ENCODE measurements at regions not wholly inside any gene's neighbourhood (a gene's known extent, or its start where the extent isn't known, plus 50 kb on each side); places are given as distances from the start of the nearest gene placed in this dataset.

DNA sequence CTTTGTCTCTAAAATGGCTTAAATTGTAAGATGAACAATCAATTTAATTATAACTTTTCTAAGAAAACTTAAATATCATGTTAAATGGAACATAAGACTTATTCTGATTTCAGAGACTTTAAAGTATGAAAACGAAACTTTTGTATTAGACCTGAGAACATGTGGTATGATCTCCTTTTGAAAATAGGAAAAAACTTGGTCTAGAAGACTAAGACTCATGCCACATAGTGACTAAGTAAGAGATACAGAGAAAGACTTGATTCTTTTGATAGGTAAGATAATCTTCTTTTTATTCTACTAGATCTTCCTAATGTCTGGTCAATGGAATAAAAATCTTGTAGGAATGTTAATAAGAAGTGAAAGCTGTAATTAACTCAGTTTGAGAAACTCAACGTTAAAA, 326.3 kb upstream of the GRIA3 start:
- TF ChIP-seq POLR2AphosphoS5 (IDR thresholded peaks at IDR 0.05; ENCODE audit: low read depth, low read length) (no peak), TAF1 (IDR thresholded peaks at IDR 0.05; ENCODE audit: borderline replicate concordance, insufficient read depth, low read length) (no peak), SIN3A (IDR thresholded peaks at IDR 0.05; ENCODE audit: borderline replicate concordance, insufficient read depth, low read length) (no peak)
- TF ChIP-seq, protein P1, sequence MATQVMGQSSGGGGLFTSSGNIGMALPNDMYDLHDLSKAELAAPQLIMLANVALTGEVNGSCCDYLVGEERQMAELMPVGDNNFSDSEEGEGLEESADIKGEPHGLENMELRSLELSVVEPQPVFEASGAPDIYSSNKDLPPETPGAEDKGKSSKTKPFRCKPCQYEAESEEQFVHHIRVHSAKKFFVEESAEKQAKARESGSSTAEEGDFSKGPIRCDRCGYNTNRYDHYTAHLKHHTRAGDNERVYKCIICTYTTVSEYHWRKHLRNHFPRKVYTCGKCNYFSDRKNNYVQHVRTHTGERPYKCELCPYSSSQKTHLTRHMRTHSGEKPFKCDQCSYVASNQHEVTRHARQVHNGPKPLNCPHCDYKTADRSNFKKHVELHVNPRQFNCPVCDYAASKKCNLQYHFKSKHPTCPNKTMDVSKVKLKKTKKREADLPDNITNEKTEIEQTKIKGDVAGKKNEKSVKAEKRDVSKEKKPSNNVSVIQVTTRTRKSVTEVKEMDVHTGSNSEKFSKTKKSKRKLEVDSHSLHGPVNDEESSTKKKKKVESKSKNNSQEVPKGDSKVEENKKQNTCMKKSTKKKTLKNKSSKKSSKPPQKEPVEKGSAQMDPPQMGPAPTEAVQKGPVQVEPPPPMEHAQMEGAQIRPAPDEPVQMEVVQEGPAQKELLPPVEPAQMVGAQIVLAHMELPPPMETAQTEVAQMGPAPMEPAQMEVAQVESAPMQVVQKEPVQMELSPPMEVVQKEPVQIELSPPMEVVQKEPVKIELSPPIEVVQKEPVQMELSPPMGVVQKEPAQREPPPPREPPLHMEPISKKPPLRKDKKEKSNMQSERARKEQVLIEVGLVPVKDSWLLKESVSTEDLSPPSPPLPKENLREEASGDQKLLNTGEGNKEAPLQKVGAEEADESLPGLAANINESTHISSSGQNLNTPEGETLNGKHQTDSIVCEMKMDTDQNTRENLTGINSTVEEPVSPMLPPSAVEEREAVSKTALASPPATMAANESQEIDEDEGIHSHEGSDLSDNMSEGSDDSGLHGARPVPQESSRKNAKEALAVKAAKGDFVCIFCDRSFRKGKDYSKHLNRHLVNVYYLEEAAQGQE (IDR thresholded peaks at IDR 0.05; ENCODE audit: insufficient read depth in 1 of 2, low read depth in 2 of 2, low read length in 2 of 2) = no peak

Measured in PFSK-1 (cell line).